Glutamatergic neuron (in vitro differentiated cells): ENCODE measurements at regions not wholly inside any gene's neighbourhood (a gene's known extent, or its start where the extent isn't known, plus 50 kb on each side); places are given as distances from the start of the nearest gene placed in this dataset.

Experiments
- DNase-seq: peaks from one replicate; pipeline ENCODE4 v3.0.0; 2022
- H3K27ac Mint-ChIP-seq: one replicate; pipeline ENCODE4 v1.8.0; 2020; ENCODE audit warnings: mild to moderate bottlenecking, mixed read lengths, inconsistent platforms; ENCODE audit not compliant: unreplicated experiment
- H3K27me3 Mint-ChIP-seq: one replicate; pipeline ENCODE4 v1.8.0; 2020; ENCODE audit warnings: mild to moderate bottlenecking, moderate library complexity, mixed read lengths, inconsistent platforms; ENCODE audit not compliant: unreplicated experiment
- H3K36me3 Mint-ChIP-seq: one replicate; pipeline ENCODE4 v1.8.0; 2020; ENCODE audit warnings: mild to moderate bottlenecking, mixed read lengths, inconsistent platforms; ENCODE audit not compliant: unreplicated experiment
- H3K4me1 Mint-ChIP-seq: one replicate; pipeline ENCODE4 v1.8.0; 2020; ENCODE audit warnings: mild to moderate bottlenecking, low read depth, mixed read lengths, inconsistent platforms; ENCODE audit not compliant: unreplicated experiment
- H3K4me3 Mint-ChIP-seq: one replicate; pipeline ENCODE4 v1.8.0; 2020; ENCODE audit warnings: mild to moderate bottlenecking, mixed read lengths, inconsistent platforms; ENCODE audit not compliant: unreplicated experiment
- H3K9me3 Mint-ChIP-seq: one replicate; pipeline ENCODE4 v1.8.0; 2020; ENCODE audit warnings: mild to moderate bottlenecking, moderate library complexity, mixed read lengths, inconsistent platforms; ENCODE audit not compliant: unreplicated experiment
- TF ChIP-seq, protein P1 (sequence below): fragments of 200-600 bp; sonication (generic); IDR thresholded peaks from one replicate; pipeline ENCODE4 v1.5.0; 2021; ENCODE audit not compliant: partially characterized antibody, unreplicated experiment

DNA sequence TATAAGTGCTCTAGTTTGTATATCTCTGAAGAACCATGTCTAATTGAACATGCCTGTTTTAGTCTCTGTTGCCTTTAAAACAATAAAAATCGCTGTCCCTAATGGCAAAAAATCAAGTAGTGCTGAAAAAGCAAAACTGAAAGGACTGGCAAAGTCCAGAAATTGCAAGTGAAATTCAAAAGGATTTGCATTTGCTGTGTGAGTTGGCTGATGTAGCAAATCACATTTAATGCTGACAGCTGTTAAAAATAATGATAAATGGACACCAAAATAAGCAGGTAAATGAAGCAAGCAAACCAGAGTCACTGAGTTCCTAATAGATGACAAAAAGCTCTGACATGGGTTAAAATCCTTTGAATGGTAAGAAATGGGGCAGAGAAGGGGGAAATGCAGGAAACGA lies 874.1 kb downstream of the GRM8 start:
- TF ChIP-seq, protein P1, sequence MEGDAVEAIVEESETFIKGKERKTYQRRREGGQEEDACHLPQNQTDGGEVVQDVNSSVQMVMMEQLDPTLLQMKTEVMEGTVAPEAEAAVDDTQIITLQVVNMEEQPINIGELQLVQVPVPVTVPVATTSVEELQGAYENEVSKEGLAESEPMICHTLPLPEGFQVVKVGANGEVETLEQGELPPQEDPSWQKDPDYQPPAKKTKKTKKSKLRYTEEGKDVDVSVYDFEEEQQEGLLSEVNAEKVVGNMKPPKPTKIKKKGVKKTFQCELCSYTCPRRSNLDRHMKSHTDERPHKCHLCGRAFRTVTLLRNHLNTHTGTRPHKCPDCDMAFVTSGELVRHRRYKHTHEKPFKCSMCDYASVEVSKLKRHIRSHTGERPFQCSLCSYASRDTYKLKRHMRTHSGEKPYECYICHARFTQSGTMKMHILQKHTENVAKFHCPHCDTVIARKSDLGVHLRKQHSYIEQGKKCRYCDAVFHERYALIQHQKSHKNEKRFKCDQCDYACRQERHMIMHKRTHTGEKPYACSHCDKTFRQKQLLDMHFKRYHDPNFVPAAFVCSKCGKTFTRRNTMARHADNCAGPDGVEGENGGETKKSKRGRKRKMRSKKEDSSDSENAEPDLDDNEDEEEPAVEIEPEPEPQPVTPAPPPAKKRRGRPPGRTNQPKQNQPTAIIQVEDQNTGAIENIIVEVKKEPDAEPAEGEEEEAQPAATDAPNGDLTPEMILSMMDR: no peak
- Mint-ChIP-seq H3K9me3 (no peaks in the 10 kb centered on the region), H3K27ac (no peak overlapping the region), H3K36me3 (no peaks in the 10 kb centered on the region), H3K4me3 (no peak overlapping the region), H3K4me1 (peaks cover 2% of the 10 kb centered on the region), H3K27me3 (peaks cover 4% of the 10 kb centered on the region)
- DNase-seq: no peak

DNA sequence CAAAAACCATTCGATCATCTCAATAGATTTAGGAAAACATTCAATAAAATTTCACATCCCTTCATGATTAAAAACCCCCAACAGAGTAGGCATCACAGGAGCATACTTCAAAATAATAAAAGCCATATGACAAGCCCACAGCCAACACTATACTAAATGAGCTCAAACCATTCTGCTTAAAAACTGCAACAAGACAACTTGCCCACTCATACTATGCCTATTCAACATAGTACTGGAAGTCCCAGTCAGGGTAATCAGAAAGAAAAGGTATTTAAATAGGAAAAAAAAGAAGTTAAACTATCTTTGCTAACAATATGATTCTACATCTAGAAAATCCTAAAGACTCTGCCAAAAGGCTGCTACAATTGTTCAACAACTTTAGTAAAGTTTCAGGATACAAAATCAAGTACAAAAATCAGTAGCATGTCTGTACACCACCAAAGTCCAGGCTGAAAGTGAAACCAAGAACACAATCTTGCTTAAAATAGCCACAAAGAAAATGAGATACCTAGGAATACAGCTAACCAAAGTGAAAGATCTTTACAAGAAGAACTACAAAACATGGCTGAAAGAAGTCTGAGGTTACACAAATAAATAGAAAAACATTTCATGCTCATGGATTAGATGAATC lies 882.6 kb downstream of the GRM8 start:
- Mint-ChIP-seq H3K27ac (no peak overlapping the region), H3K4me1 (no peaks in the 10 kb centered on the region), H3K9me3 (peaks cover 6% of the 10 kb centered on the region), H3K4me3 (no peak overlapping the region), H3K27me3 (no peaks in the 10 kb centered on the region), H3K36me3 (peaks cover 13% of the 10 kb centered on the region)
- DNase-seq: no peak
- TF ChIP-seq, protein P1: no peak

GRCh38 chr7:126362746-126363145 lies 890.0 kb downstream of the GRM8 start:
- Mint-ChIP-seq H3K27me3 (no peaks in the 10 kb centered on the region), H3K9me3 (no peaks in the 10 kb centered on the region), H3K27ac (no peak overlapping the region), H3K36me3 (no peaks in the 10 kb centered on the region), H3K4me3 (no peak overlapping the region), H3K4me1 (peaks cover 3% of the 10 kb centered on the region)
- DNase-seq: no peak
- TF ChIP-seq, protein P1: no peak

DNA sequence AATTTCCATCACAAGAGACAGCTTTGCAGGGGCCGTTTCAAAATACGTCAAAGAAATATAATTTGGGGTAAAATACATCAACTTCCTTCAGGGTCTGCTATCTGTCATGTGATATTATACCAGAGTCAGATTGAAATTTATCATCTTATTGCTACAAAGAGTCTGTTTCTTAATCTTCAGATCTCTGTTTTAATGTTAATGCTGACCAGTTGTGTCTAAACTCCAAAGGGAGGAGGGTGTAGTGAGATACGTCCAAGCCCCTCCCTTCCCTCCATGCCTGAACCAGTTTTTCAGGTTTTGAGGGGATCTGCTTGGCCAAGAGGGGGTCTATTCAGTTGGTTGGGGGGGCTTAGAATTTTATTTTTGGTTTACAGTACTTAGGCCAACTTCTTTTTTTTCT lies 891.6 kb downstream of the GRM8 start:
- H3K4me3 Mint-ChIP-seq: no peak overlapping the region
- TF ChIP-seq, protein P1: no peak
- H3K4me1 Mint-ChIP-seq: peaks cover 3% of the 10 kb centered on the region
- H3K36me3 Mint-ChIP-seq: no peaks in the 10 kb centered on the region
- DNase-seq: no peak
- H3K27me3 Mint-ChIP-seq: no peaks in the 10 kb centered on the region
- no peaks in the 10 kb centered on the region for H3K9me3 Mint-ChIP-seq
- H3K27ac Mint-ChIP-seq: no peak overlapping the region

DNA sequence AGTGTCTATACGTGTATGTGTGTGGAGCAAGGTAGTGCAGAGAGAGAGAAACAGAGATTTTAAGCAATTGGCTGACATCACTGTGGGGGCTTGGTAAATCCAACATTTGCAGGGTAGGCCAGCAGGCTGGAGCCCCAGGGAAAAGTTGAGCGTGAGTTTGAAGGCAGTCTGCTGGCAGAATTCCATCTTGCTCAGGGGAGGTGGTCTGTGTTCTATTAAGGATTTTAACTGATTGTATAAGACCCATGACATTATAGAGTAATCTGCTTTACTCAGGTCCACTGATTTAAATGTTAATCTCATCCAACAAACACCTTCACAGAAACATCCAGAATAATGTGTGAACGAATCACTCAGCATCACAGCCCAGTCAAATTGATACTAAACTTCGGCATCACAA lies 912.9 kb downstream of the GRM8 start:
- H3K27me3 Mint-ChIP-seq: peaks cover 2% of the 10 kb centered on the region
- peak; percentile 25 for DNase-seq
- TF ChIP-seq, protein P1: no peak
- no peak overlapping the region for H3K4me3 Mint-ChIP-seq
- H3K9me3 Mint-ChIP-seq: peaks cover 3% of the 10 kb centered on the region
- no peak overlapping the region for H3K27ac Mint-ChIP-seq
- H3K4me1 Mint-ChIP-seq: peaks cover 9% of the 10 kb centered on the region
- no peaks in the 10 kb centered on the region for H3K36me3 Mint-ChIP-seq
